ENCODE measurements at regions not wholly inside any gene's neighbourhood (a gene's known extent, or its start where the extent isn't known, plus 50 kb on each side); places are given as distances from the start of the nearest gene placed in this dataset.

DNA sequence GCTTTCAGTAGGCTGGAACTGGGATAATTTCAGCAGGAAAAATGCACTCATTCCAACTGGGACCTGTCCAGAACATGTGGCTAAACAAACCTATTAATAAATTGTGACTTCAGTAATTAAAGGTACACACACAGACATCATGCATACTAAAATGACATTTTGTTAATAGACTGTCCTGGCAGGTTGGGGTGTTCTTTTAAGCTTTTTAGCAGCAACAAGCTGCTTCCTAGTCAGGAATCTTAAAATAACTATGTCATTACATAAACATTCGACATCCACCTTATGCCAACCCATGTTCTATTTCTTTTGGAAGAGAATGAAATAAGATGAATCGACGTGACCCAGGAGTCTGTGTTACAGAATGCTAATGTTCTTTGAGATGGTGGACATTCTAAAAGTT lies 435.7 kb downstream of the TXNL1 start:
- in situ Hi-C loops (cut with MboI; ENCODE audit: low pct_unique_long_range_greater_than_20kb, low sequenced_read_pairs, unreplicated experiment) = no loop called here
- TF ChIP-seq, protein P1, sequence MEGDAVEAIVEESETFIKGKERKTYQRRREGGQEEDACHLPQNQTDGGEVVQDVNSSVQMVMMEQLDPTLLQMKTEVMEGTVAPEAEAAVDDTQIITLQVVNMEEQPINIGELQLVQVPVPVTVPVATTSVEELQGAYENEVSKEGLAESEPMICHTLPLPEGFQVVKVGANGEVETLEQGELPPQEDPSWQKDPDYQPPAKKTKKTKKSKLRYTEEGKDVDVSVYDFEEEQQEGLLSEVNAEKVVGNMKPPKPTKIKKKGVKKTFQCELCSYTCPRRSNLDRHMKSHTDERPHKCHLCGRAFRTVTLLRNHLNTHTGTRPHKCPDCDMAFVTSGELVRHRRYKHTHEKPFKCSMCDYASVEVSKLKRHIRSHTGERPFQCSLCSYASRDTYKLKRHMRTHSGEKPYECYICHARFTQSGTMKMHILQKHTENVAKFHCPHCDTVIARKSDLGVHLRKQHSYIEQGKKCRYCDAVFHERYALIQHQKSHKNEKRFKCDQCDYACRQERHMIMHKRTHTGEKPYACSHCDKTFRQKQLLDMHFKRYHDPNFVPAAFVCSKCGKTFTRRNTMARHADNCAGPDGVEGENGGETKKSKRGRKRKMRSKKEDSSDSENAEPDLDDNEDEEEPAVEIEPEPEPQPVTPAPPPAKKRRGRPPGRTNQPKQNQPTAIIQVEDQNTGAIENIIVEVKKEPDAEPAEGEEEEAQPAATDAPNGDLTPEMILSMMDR (IDR thresholded peaks at IDR 0.05; ENCODE audit: extremely low read depth, insufficient read depth, missing control alignments) = no peak
- DNase-seq (ENCODE audit: low spot score) = no peak

DNA sequence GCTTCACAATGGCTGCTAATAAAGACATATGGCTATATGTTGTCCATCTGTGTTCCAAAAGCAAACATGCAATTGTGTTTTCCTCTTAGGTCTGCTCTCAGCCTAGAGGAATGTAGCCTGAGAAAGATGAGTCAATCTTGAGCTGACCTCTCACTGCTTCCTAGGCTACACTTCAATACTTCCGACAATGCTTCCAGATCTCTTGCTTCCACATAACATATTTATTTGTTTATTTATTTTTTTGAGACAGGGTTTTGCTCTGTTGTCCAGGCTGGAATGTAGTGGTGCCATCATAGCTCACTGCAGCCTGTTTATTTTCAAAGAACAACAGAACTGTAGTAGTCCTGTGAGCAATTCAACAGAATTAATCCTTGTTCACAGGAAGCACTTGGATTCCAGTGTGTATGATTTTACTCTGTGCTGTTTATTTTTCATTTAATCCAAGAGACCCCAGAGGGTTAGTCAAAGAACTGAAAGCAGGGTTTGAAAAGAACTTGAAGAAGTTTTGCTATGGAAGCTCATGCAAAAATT lies 437.9 kb downstream of the TXNL1 start:
- in situ Hi-C loops (cut with MboI; ENCODE audit: low pct_unique_long_range_greater_than_20kb, low sequenced_read_pairs, unreplicated experiment) = no loop called here
- DNase-seq (ENCODE audit: low spot score) = no peak
- TF ChIP-seq, protein P1 (IDR thresholded peaks at IDR 0.05; ENCODE audit: extremely low read depth, insufficient read depth, missing control alignments) = no peak

DNA sequence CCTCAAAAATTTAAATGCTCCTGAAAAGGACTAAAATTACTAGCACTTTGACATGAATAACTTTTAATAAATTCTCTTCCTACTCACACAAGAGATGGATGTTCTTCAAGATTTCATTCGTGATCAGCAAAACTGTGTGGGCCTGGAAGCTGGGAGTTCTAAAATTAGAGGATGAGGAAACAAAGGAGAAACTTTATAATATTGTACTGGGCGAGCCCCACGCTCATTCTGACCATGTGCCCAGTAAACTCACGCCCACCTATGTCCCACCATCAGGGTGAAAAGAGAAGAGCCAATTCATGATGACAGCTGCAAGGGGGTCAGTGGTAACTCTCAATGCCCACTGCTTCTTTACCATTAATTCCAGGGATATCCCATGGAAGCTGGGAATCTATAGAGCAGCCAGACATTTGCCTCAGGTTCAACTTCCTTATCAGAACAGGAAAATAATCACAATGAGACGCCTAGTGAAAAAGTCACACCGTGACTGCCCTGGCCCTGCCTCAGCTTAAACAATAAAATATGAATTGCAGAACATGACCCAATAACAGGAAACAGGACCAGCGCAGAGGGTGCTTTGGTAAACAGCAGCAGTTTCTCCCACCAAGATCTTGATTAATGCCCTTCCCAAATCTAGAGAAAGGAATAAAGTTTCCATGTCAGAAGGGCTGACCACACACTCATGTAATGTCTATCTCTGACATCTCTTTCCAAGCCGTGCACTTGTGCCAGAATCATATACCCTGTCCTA lies 438.6 kb downstream of the TXNL1 start:
- no peak for DNase-seq (ENCODE audit: low spot score)
- TF ChIP-seq, protein P1 (IDR thresholded peaks at IDR 0.05; ENCODE audit: extremely low read depth, insufficient read depth, missing control alignments) = no peak
- in situ Hi-C loops (cut with MboI; ENCODE audit: low pct_unique_long_range_greater_than_20kb, low sequenced_read_pairs, unreplicated experiment) = no loop called here

DNA sequence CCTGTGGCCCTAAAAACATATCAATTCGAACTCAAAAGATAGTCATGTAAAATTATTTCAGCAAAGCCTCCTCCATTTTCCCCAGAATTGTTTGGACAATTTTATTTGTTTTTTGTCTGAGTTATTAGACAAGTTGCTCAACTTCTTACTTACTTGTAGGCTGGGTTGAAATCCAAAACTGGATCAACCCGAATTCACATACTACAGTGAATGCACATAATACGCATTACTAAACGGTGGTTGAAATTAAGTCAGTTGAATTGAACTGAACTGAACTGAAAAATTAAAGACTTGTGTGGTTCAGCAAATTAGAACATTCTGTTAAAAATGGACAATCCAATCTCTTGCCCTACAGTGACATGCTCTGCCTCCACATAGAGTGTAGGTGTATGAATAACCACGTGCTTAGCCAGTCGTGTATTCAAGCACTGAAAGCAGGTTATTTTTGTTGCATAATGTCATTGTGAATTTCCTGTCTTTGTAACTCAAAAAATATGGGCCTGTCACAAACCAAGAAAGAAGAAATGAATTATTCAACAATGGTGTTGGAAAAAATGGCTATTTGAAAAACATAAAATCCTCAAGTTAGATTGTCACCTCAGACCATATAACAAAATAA lies 441.0 kb downstream of the TXNL1 start:
- TF ChIP-seq, protein P1 (IDR thresholded peaks at IDR 0.05; ENCODE audit: extremely low read depth, insufficient read depth, missing control alignments) = no peak
- in situ Hi-C loops (cut with MboI; ENCODE audit: low pct_unique_long_range_greater_than_20kb, low sequenced_read_pairs, unreplicated experiment) = no loop called here
- DNase-seq (ENCODE audit: low spot score) = no peak

DNA sequence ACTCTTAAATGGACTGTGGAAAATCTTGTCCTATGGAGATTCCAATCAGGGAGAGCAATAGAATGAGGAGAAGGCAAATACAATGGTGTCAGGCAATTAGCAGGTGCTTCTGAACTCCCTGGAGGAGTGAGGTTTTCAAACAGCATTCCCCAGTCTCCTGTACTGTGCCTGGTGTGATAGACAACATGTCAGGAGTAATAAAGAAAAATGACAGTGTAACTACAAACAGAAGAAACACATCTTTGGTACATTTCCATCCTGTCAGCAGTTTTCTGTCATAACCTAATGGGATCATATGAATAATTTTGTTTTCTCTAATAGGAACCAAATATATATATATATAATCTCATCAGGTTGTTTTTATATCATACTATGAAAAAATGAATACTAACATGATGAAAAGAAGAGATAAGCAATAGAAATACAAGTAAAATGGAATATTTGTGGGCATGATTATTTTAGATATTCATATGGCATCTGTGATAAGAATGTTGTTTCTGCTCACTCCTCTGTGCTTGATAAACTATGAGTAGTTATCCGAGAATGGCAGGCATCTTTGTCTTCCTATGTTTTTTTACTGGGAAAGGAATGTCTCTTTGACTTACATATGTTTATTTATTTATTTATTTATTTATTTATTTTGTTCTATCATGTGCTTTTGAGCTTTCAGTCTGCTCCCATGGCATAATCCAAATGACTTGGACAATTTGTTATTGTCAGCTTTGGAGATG lies 441.7 kb downstream of the TXNL1 start:
- in situ Hi-C loops (cut with MboI; ENCODE audit: low pct_unique_long_range_greater_than_20kb, low sequenced_read_pairs, unreplicated experiment) = no loop called here
- TF ChIP-seq, protein P1 (IDR thresholded peaks at IDR 0.05; ENCODE audit: extremely low read depth, insufficient read depth, missing control alignments) = no peak
- no peak for DNase-seq (ENCODE audit: low spot score)

DNA sequence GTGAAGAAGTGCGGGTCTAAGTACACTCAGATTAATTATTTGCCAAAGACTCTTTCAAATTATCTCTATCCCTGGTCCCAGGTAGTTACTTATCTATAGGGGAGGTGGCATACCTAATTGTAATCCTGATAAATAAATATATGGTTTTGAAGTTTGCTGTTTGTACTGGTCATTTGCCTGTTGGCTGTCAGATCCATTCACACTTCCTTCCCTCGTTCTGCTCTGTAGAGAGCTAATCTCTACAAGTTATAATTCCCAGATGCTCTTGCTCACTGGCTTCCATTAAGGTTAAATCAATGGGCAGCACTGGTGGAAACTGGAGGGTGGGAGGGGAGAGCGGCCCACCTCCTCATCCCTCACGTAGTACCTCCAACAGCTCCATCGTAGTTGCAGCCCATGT lies 447.1 kb downstream of the TXNL1 start:
- TF ChIP-seq, protein P1 (IDR thresholded peaks at IDR 0.05; ENCODE audit: extremely low read depth, insufficient read depth, missing control alignments) = no peak
- in situ Hi-C loops (cut with MboI; ENCODE audit: low pct_unique_long_range_greater_than_20kb, low sequenced_read_pairs, unreplicated experiment) = no loop called here
- DNase-seq (ENCODE audit: low spot score) = no peak
